ENCODE measurements at regions not wholly inside any gene's neighbourhood (a gene's known extent, or its start where the extent isn't known, plus 50 kb on each side); places are given as distances from the start of the nearest gene placed in this dataset.
A peak's percentile ranks its signal among the peaks of the same experiment; 100 is the strongest.
"Not testable (repeated sequence)": the region's sequence is repeated elsewhere in the genome, so short reads cannot be mapped to it uniquely, and the experiment has no call there.

DNA sequence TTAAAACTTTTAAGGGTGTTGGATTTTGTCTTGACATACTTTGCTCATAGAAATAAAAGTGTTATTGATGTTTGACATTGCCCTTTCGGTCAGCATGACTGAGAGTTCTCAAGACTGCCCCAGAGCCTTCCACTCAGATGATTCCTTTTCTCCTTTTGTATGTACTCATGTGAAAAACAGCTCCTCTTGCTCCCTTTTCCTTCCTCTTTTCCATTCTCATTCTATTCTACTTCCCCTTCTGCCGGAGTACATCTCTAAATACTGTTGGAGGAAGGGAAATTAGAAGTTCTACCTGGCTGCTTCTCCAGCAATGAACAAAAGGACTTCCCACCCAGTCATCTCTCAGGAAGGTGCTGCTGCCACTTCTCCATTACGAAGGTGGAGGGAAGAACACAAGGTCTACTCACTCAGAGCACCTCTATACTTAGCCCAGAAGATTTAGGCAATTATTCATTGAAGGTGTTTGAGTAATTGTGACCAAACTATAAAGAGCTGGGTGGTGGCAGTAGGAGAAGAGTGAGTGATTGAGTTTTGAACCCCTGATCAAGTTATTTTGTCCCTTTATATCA lies 163.8 kb upstream of the MBNL1 start:
- DNase-seq: no peak

DNA sequence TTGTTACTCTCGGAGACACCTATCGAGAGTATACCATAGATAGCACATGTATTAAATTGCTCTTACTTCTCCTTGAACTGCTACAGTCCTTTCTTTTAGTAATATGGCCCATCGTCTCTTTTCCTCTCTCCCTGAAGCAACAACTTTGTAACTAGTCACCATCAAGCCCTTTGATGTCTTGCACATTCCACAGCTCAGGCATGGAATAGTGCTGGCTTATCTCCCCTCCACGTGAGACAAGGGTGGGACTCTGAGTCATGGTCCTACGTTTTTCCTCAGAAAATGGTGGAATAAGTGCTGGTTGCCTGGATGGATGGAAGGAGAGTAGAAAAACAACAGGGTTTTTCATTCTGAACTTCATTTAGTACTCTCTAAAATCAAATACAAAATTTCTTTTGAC lies 163.3 kb upstream of the MBNL1 start:
- peak; percentile 70 for DNase-seq

DNA sequence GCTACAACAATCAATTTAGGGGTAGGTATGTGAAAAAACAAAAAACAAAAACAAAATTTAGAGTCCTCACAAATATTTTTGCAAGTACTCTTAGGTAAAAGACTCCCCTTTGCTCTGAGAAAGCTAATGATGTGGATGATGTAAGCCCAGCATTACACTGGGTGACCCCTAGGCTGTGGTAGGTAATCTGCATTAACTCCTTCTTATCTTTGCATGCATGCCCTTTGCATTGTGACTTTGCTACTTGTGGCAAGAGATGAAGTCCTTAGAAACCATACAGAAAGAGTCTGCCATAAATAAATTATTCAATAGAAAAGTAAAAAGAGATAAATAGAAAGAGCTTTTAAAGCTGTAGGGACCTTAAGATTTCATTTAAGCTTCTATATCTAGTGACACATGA lies 159.7 kb upstream of the MBNL1 start:
- no peak for DNase-seq

DNA sequence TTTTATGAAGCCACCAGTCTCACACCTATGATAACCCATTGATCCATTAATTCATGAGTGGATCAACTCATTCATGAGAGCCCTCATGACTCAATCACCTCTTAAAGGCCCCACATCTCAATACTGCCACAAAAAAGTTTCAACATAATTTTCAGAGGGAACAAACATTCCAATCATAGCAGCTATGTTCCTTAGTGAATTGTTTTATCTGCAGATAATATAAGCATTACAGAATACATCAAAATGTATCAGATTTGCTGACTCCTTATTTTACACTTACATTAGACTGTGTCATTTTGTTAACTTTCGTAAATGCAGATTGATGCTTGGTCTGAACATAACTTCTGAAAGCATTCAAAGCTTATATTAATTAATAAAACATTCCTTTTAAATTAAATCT lies 155.3 kb upstream of the MBNL1 start:
- no peak for DNase-seq

DNA sequence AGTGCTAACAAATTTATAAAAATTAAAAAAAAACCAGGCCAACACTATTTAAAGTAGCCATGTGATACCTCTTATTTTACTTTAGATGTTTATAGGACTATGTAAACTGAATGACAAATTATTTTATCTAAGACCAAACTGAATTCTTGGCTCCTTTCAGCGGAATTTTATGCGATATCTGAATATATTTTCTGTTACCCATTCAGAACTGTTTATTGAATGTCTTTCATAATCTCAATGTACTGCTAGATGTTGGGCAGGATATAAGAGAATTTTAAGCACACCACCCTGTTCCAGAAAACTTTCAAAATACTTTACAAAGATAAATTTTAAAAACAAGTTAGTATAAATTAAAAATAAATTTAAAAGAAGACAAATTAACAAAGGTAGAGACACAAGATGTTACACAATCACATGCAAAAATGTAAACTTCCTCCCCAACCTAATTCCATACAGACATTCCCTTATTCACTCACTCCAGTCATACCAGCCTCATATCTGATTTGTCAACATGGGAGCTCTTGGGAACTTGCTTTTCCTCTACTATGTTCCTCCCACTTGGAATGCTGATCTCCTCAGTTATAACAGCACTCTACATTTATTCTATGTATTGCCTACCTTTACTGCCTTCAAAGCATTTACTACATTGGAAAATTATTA lies 154.6 kb upstream of the MBNL1 start:
- no peak for DNase-seq

DNA sequence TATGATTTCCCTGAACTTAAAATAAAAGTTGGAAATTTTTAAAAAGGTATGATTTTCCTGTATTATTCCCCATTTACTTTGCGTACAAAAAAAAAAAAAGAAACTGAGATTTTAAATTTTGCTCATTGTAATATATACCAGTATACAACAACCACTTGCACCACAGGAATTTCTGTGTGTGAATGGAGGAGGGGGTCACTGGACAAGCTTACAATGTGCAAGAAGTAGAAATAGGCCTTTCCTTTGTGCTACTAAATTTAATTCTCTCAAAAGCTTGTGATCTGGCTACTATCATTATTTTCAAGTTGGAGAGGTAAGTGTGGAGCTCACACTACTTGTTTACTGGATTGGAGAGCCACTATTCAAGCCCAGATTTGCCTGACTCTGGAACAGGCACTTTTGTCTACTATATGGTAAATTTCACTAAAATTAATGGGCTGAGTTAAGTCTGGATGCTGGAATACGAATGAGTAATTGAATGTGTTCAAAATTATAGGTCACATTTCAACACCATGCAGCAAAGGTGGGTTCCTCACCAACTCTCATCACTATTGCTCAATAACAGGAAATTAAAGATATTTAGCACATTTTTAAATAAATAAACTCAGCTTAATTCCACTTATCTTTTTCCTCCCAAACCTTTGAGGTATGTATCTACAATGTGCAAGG lies 148.0 kb upstream of the MBNL1 start:
- DNase-seq: no peak

DNA sequence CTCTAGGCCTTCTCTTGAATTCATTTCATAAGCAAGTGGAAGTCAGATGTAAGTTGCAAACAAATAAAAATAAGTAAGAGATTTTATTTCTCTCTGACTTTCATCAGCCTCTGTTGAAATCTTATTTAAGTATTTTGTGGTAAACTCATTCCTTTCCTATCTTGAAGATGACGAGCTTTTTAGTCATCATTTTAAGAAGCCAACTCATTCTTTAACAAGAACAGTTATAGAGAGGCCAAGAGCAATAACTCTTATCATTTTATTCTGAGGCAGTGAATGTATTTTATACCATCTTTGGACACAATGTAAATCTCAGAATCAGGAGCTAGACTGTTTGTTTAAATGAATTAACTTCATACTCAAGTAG lies 147.5 kb upstream of the MBNL1 start:
- DNase-seq: no peak

DNA sequence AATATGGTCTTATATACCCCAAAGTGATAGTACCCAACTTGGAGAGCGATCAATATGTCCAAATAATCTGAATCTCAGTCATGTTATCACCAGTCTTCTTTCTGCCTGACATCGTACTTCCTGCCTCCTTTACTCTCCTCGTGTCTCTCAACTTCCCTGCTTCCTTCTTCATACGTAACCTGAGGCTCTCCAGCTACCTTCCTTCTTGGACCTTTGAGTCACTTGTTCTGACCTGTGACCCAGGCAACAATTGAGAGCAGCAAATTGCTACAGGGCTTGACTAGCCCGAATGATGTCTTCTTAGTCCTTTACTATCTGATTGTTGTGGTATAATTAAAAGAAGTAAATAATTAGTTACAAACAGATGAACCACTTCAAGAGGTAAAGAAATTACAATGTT lies 145.9 kb upstream of the MBNL1 start:
- no peak for DNase-seq

DNA sequence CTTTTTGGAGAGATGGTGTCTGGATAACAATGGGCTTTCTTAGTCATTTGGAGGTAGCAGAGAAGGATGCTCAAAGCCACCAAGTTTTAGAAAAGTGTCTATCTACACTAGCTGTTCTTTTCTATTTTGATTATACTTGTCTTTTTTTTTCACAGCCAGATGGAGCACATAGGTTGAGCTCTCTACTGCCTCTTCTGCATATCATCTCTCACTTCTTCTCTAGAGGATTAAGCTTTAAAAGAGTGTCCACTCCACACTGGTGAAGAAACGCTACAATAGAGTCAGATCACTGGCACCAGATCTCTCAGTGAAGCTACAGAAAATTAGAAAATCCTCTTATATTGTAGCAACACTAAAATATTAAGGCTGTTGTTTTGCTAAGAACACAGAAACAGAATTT lies 145.3 kb upstream of the MBNL1 start:
- DNase-seq: no peak

DNA sequence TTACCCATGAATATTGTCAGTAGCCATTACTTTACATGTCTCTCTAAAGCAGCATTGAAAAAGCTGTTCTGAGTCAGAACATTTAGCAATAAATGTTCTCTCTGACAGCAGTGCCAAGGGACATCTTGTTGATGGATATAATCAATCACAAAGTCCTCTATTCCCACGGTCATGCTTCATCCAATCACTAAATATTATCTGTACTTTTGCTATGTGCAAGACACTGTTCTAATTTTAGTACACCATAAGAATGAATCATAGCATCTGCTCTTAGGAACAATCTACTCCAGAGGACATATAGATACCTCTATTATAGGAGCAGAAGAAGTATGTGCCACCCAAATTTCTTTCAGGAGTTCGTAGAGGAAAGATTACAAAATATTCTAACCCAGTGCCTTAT lies 142.5 kb upstream of the MBNL1 start:
- no peak for DNase-seq

DNA sequence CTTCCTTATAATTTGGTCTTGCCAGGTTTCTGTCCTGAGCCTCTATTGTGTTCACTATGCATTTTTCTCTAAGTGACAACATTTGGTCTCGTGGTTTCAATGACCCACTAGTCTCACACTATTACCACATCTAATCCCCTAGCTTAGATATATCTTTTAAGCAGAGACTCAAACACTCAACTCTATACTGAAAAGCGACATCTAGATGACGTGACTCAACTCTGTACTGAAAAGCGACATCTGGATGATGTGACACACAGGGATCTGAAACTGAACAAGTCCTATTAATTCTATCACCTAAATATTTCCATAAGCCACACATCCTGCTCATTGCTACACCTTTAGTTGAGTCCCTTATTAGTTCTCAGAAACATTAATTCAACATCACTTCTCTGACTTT lies 141.7 kb upstream of the MBNL1 start:
- DNase-seq: no peak

DNA sequence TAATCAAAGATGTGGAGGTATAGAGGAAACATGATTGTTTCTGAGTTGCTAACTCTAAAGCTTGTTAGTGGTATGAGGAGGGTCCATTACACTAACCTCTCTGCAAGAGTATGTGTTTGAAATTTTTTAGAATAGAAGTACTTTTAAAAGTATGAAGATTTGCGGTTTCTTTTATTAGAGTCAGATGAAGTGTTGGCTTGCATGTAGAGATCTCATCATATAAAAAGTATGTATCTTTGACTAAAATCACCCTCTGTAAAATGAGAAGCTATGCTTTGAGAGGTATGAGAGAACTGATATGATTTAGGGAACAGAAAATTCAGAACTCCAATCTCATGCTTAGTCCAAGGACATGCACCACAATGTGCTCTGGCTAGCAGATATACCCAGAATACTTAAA lies 140.4 kb upstream of the MBNL1 start:
- no peak for DNase-seq

DNA sequence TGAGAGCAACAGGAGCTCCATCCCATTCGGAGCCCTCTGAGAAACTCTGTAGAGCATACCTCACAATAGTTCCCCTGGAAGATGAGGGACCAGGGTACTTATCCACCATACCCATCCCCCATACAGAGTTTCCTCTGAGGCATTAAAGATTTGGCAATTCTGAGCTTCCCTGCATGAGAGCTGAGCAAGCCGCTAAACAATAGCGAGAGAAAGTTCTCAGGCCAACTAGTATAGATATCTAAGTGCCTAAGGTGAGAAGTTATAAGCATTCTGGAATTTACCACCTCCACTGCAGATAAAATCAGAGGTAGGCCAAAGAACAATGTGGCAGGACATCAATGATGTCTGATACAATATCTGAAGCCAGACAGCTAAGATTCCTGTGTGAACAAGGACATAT lies 129.1 kb upstream of the MBNL1 start:
- DNase-seq: no peak

DNA sequence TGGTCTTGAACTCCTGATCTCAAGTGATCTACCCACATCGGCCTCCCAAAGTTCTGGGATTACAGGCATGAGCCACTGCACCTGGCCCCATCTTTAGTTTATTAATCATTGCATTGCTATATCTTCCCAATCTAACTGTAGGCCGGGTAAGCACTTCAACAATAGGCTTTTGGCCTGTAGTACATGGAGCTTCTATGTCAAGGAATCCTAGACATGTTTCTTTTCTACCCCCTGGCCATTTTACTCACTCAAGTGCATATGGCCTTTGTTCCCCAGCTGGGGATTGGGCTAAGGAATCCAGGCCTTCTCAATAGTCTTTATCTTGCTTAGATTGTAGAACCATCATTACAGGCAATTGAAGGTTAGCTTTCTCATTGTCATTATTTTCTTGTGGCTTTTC lies 122.3 kb upstream of the MBNL1 start:
- DNase-seq: no peak

DNA sequence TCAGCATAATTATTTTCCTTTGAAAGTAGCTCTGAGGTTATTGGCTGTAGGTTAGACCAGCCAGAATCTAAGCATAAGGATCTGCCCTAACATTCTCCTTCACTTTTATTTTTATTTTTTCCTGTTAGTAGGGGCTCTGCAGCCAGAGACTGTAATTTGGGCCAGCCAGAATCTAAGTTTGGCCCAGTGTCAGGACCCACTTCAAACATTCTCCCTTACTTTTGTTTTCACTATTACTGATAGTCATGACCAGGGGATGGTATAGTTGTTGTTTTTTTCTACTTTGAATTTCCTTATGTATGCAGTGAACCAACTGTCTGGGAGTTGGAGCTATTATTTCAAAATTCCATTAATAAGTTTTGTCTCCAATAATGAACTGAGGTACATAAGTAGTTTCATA lies 121.0 kb upstream of the MBNL1 start:
- DNase-seq: no peak

DNA sequence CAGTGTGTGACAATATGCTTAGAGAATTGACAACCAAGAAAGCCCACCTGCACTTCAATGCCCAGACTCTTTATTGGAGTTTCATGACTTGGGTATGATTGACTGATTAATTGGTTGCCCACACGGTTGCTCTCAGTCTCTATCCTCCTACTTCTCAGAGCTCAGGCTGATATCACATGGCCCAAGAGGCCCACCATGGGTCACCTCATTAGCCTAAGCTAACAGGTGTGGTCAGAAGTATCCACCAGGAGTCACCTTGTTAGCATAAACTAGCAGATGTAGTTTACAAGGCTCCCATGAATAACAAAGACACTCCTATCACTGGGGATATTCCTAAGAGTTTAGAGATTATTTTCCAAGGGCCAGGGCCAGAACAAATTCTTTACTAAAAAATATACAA lies 120.2 kb upstream of the MBNL1 start:
- no peak for DNase-seq

DNA sequence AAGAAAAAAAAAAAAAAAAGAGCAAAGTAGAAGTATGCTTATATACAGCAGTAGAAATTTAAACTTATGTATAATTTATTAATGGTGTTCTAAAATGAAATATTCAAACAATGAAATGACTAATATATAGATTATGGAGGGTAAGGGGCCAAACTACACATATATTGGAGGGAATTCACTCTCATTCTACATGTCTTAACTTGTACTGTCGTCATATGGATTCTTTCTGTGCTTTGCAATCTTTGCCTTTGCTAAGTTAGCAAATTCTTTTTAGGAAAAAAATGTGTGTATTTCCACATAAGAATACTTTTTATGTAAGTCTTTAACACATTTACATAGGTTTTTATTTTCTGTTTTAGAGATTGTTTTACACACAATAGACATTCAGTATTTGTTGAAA lies 118.9 kb upstream of the MBNL1 start:
- DNase-seq: no peak

DNA sequence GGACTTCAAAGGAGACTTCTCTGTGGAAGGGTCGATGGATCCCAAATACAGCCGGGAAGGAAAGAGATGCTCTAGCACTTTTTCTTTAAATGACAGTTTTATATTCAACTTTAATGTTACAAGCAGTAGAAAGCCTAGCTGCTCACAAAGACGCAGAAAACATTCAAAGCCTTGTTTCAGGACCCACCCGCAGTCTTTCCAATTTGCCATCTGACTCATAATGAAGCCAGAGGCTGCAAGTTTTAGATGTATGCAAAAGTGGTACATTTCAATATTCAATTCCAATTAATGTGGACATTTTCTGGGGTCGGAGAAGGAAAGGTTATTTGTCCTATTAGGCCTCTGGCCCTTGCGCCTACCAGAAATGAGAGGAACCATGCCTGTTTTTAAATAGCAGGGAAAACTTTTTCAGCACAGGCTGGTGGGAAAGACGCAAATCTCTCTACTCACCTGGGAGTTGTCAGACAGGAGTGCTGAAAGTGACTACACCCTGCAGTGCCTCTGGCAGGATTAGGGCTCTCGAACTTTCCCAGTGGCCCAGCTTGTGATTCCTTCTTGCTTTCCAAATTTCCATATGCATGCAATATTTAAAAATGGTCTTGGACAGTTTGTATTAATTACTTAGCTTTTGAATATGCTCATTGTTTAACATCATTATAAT lies 117.4 kb upstream of the MBNL1 start:
- DNase-seq: no peak

DNA sequence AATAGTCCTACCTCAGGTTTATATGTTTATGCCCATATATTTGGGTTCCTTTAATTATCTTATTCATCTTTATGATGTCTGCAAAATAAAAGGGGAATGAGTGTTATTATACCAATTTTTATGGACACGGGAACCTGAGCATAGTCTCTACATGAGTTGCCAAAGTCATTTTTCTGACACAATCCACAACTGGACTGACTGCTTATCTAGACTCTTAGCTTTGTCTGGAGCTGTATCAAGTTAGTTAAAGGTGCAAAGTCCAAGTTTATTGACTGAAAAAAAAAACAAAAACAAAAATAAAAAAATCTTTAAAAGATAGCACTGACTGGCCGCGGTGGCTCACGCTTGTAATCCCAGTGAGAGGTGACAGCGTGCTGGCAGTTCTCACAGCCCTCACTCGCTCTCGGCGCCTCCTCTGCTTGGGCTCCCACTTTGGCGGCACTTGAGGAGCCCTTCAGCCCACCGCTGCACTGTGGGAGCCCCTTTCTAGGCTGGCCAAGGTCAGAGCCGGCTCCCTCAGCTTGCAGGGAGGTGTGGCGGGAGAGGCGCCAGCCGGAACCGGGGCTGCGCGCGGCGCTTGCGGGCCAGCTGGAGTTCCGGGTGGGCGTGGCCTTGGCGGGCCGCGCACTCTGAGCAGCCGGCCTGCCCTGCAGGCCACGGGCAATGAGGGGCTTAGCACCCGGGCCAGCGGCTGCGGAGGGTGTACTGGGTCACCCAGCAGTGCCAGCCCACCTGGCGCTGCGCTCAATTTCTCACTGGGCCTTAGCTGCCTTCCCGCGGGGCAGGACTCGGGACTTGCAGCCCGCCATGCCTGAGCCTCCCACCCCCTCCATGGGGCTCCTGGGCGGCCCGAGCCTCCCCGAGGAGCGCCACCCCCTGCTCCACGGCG lies 116.6 kb upstream of the MBNL1 start:
- DNase-seq: not testable (repeated sequence)

DNA sequence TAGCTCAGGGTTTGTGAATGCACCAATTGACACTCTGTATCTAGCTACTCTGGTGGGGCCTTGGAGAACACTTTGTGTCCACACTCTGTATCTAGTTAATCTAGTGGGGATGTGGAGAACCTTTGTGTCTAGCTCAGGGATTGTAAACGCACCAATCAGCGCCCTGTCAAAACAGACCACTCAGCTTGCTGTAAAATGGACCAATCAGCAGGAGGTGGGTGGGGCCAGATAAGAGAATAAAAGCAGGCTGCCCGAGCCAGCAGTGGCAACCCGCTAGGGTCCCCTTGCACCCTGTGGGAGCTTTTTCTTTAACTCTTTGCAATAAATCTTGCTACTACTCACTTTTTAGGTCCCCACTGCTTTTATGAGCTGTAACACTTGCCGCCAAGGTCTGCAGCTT lies 115.6 kb upstream of the MBNL1 start:
- not testable (repeated sequence) for DNase-seq

DNA sequence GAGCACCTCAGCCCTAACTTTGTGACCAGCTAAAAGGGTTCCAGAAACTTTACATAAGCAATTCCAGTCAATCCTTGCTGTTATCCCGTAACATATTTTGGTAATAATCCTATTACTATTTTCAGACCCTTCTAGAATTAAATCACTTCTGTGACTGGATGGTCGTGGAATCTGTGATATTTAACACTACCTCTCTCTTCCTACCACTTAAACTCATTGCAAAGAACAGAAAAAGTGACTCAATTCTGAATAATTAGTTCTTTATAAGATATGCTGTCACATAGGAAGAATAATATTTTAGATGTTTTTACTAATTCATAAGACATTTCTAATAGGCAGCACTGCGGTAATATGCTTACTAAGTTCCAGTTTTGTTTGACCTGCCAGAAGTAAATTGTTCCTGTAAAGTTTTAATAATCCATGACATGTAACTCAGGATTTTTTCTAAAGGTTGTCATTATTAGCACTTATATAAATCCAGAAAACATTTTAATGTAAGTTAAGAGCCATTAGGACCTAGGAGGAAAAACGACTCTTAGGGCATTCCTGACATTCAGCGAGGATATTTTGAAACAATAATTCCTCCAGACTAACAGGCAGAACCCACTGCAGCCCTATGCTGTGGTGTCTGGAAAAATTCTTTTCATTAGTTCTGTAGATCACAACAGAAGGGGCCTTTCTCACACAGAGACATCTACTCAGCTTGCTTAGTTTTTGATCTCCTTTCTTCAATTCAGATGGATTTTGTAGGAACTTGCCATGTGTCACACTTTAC lies 113.3 kb upstream of the MBNL1 start:
- no peak for DNase-seq

DNA sequence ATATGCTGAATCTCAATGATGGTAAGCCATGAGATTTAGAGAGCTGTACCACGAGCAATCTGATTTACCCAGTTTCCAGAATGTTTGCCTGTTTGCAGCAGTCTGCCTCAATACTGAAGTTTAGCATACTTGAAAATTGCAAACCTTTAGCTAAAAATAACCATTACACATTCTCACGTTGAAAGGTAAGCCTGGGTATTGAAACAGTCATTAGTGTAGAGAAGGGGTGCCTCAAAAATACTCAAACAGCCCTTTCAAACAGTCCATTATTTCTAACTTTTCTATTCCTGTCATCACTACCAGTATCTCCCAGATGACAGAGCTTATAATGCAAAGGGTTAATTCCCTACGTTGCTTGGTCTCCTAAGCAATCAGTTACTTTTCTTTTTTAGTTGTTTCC lies 111.8 kb upstream of the MBNL1 start:
- no peak for DNase-seq

DNA sequence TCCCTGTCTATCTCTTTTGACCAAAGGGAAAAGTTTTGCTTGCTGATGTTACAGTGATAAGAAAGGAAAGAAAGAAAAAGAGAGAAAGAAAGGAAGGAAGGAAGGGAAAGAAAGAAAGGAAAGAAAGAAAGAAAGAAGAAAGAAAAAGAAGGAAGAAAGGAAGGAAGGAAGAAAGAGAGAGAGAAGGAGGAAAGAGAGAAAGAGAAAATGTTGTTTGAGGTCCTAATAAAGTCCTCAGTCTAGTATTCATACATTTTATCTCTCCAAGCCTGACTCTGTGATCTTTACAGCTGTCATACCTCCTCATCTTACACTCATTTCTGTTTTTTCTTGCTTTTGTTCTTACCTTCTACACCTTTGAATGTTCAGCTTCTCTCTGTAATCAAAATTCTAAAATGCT lies 111.4 kb upstream of the MBNL1 start:
- no peak for DNase-seq
